Astrocyte (in vitro differentiated cells and primary cell): ENCODE measurements at regions not wholly inside any gene's neighbourhood (a gene's known extent, or its start where the extent isn't known, plus 50 kb on each side); places are given as distances from the start of the nearest gene placed in this dataset.

Experiments
- CTCF ChIP-seq: IDR thresholded peaks from 2 replicates; pipeline ENCODE4 v1.5.1; 2011; ENCODE audit warnings: low read depth, mild to moderate bottlenecking, inconsistent platforms, low read length, moderate library complexity; ENCODE audit not compliant: insufficient read depth
- EZH2 ChIP-seq: IDR thresholded peaks from 2 replicates; pipeline ENCODE4 v1.6.1; 2012; ENCODE audit warnings: mild to moderate bottlenecking, low read length, inconsistent platforms; ENCODE audit not compliant: insufficient read depth

GRCh38 chr15:81752546-81752942, 293.3 kb downstream of the MEX3B start:
- TF ChIP-seq CTCF (no peak), EZH2 (no peak)
